HG03064 (cell line): ENCODE measurements at regions not wholly inside any gene's neighbourhood (a gene's known extent, or its start where the extent isn't known, plus 50 kb on each side); places are given as distances from the start of the nearest gene placed in this dataset.

ENCODE experiments used
- ATAC-seq: cut with Tn5 transposase; IDR thresholded peaks from one replicate; pipeline ENCODE4 v1.9.1; 2021; ENCODE audit warnings: low read depth; ENCODE audit not compliant: unreplicated experiment

DNA sequence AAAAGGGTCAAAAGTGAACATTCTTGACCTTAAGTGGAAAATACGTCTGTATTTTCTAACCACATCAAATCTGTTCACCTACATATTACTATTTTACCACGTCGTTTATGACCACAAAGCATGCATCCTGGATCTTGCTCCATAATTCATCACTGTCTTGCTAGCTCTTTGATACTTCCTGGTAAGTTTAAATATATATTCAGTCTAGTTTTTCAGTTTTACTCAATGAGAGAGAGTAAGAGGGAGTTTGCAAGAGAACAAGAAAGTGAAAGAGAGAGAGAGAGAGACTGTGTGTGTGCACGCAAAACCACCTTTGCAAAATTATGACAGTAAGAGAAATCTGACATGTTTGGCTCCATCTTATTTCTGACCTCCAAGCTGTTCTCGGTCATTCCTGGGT is 173.7 kb upstream of the GALNTL6 start:
- peak; percentile 89 for ATAC-seq

DNA sequence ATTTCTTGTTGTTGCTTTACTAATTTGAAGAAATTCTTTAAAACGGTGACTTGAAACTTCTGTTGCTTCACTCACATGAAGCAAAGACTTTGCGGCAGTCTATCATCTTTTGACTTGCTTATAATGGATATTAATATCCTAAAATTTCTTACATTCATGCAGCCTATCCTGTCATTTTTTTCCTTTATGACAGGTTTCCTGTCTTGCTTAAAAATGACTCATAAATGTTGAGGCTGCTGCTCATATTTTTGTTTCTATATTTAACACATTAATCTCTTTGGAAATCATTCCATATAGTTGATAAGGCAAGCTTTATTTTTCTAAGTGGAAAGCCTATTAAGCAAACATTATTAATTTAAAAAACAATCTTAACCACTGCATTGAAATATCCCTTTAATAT is 176.6 kb upstream of the GALNTL6 start:
- ATAC-seq = no peak

GRCh38 chr4:171629737-171630136 is 183.5 kb upstream of the GALNTL6 start:
- no peak for ATAC-seq

GRCh38 chr4:171629182-171629581 is 184.0 kb upstream of the GALNTL6 start:
- ATAC-seq = peak; percentile 93

GRCh38 chr4:171626554-171626953 is 186.7 kb upstream of the GALNTL6 start:
- no peak for ATAC-seq

DNA sequence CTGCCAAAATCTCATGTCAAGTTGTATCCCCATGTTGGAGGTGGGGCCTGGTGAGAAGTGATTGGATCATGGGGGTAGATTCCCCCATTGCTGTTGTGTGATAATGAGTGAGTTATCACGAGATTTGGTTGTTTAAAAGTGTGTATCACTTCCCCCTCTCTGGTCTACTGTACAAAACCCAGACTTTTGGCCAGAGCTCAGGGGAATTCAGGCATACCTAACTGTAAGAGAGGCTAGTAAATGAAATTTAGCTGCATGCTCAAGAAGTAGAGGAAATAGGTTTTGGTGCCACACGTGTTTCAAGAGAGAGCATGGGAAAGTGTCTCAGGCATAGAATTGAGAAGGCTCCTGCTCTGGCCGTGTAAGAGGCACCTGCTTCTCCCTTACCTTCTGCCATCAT is 190.5 kb upstream of the GALNTL6 start:
- no peak for ATAC-seq

GRCh38 chr4:171621646-171622045 is 191.6 kb upstream of the GALNTL6 start:
- ATAC-seq = no peak

DNA sequence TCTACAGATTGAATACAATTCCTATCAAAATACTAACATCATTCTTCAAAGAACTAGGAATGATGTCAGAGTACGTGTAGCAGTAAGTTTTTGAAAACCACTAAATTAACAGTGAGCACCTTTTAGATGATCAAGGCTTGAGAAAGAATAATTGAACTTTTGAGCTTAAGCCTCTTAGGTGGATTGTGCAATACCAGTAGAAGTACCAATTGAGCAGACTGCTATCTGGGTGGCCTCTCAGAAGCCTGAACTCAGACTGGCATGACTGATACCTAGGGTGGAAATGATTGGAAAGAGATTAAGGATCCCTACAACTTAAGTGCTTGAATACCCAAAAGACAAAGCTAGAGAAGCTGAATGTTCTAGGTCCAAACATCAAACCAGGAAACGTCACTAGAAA is 200.3 kb upstream of the GALNTL6 start:
- no peak for ATAC-seq

- no peak for ATAC-seq
Measured at GRCh38 chr4:171602638-171603355, 210.4 kb upstream of the GALNTL6 start.

DNA sequence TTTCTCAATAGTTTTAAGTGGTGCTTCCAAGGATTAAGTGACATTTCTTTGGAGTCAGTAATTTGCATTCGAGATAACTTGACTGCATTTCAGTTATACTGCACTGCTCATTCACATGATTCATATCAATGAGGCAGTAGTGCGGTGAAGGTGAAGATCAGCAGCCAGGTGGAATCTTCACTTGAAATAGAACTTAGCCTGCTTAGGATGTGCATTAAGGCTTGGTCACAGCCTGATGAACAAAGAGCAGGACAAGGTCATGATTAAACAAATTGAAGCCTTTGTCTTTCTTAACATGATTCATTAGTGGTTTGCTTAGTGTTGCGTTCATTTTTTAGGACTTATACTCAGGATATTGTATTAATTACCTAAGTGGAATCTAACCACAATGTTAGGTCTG is 212.1 kb upstream of the GALNTL6 start:
- ATAC-seq = no peak

GRCh38 chr4:171599628-171600027 is 213.6 kb upstream of the GALNTL6 start:
- ATAC-seq = no peak

DNA sequence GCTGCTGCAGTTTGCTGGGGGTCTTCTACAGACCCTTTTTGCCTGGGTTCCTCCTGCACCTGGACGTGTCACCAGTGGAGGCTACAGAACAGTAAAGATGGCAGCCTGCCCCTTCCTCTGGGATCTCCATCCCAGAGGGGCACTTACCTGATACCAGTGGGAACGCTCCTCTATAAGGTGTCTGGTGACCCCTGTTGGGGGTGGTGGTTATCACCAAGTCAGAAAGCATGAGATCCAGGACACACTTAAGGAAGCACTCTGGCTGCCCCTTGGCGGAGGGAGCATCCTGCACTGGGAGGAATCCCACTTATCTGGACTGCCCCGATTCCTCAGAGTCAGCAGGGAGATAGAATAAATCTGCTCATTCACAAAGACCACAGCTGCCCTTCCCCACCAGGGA is 218.9 kb upstream of the GALNTL6 start:
- no peak for ATAC-seq

- ATAC-seq = no peak
Measured at GRCh38 chr4:171590716-171591115, 222.5 kb upstream of the GALNTL6 start.

- no peak for ATAC-seq
Measured at GRCh38 chr4:171588764-171589163, 224.4 kb upstream of the GALNTL6 start.

DNA sequence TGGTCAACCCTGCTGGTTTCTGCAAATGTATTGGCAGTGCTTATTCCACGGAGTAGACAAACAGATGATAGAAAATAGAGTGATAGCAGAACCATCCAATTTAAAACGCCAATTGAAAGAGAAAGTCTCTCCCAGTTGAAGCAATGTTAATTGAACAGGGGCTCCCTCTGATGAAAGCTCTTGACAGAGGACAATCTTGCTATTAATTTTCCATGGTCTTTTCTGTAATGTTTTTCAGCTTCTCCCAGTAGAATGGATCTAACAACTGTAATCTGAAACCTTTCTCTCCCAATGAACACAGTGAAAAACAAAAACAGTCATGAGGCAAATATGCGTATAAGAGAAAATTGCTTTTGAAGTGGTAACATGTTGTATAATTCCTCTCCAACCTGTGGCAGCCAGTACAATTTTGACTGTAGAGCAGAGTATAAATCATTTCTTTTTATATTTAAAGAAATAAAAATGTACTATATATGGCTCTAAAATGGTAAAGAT is 225.1 kb upstream of the GALNTL6 start:
- ATAC-seq = no peak

DNA sequence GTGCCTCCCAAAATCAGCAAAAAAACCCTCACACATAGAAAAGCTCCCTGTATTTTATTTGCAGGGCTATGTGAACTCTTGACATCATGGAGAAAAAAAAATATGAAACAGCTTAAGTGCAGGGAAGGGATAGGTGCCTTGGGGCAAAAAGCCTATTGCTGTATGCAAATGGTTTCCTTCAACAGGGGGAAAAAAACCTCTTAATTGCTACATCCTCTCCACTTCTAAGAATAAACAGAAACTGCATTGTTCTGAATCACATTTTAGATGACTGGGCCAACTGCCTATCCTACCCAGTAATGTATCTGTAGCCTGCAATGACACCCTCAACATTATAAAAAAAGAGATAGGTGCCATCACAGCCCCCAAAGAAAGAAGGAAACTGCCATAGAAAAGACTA is 229.4 kb upstream of the GALNTL6 start:
- no peak for ATAC-seq

DNA sequence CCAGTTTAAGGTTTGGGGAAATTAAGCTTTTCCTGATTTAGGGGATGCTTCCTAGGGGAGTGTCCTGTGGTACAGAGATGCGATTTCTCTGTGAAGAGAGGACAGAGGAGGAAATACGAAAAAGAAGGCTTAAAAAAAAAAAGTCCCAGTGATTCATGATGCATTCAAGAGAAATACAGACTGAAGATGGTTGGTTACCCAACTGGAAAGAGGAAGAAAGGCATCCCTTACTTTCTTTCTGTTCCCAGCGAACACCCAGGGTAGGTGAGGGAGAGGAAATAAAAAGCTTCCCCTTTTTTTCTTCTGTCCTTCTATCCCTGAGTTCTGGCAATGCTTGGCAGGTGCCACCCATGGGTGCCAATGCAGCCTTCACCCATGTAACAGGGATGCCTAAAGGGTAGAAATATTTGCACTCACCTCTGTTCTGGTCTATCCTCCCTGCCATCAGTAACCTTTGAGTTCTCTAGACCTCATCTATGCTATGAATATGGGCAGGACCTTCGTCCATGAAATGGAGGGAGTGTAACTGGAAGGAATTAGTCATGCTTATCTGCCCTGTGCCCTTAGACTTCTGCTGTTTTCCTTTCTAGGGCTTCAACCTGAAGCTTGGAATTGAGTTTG is 230.1 kb upstream of the GALNTL6 start:
- ATAC-seq = no peak

DNA sequence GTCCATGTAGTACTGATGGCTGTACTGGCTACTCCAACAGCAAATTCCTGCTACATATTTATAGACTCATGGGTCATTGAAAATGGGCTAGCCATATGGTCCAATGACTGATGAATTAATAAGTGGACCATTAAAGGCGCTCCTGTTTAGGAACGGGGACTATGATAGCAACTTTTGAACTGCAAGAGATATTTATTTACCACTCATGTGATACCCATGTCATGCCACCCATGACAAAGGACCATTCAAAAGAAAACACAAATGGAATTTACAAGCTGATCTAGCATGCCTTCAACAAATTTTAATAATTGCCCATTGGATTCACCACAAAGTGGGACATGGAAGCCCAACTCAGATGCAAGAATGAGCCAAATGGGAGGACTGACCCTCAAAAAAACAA is 240.0 kb upstream of the GALNTL6 start:
- ATAC-seq = no peak

DNA sequence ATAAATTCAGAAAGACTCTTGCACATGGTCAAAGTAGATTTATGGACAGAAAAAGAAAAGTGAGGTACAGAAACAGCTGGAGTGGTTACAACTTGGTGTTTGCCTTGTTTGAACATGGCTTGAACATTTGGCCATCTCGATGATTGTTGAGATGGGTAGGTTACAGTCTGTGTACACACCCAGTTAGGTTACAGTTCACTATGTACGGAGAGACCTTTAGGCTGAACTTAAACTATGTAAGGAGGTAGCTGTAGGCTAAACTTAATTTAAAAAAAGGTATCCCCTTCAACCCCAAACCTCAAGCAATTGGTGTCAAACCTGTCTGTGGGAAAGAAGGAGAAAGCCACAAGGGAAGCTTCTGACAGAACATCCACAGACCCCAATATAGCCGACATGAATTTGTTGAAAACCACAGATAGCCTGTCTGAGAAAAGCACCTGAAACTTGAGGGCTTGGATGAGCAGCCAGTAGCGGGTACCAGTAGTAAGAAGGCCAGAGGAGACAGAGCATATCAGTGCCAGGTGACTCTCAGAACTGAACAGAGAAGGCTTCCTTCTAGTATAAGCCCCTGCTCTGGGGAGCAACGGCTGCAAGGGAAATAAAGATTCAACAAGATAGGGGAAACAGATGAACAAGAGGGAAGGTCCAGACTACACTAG is 247.9 kb upstream of the GALNTL6 start:
- peak; percentile 70 for ATAC-seq

DNA sequence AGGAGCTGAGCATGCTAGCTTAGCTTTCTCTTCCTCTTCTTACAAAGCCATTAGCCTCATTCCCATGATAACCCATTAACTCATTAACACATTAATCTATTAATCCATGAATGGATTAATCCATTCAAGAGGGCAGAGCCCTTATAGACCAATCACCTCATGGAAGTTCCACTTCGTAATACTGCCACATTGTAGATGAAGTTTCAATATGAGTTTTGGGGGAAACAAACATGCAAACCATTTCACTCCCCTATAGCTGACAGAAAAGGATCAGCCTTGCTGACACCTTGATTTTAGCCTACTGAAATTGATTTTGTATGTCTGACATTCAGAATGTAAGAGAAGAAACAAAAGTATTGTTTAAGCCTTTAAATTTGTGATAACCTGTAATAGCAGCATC is 251.8 kb upstream of the GALNTL6 start:
- ATAC-seq = no peak

DNA sequence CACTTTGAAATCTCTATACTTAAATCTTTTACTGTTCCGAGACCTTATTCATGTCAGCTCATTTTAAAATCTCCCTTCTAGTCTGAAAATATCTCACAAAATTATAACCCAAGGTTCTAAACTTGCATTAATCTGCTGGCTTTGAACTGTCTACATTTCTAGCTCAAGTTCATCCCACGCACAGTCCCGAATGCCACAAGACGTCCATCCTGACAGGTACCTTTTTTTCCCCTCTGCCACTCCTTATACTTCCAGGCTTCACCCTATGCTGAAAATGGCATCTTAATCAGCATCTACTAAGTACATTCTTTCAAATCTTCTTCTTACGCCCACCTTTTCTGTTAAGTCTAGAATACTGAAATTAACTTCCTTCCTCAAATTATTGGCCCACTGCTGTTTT is 259.2 kb upstream of the GALNTL6 start:
- ATAC-seq = no peak

- ATAC-seq = no peak
Measured at GRCh38 chr4:171542640-171543039, 270.6 kb upstream of the GALNTL6 start.
